GM12878 (cell line): ENCODE measurements at regions not wholly inside any gene's neighbourhood (a gene's known extent, or its start where the extent isn't known, plus 50 kb on each side); places are given as distances from the start of the nearest gene placed in this dataset.

Experiments
- ATAC-seq: fragments of 200-7000 bp; cut with Tn5 transposase; 3 replicates; pipeline ENCODE4 v1.9.1; 2020; ENCODE audit warnings: mild to moderate bottlenecking, moderate library complexity
- BruUV-seq: library from RNA; stranded (reverse); fragments of 400-500 nt; replicated peaks from 2 replicates; lab custom pipeline; 2021; lab: Mats Ljungman, UMichigan
- CTCF ChIA-PET: fragments of 300-600 bp; sonication (Branson Sonifier 250); formaldehyde crosslinking; extraction: SDS; loops from one replicate; lab custom pipeline; 2021; ENCODE audit warnings: inconsistent platforms; lab: Yijun Ruan, JAX
- POLR2A ChIA-PET: fragments of 350-600 bp; formaldehyde crosslinking; extraction: SDS; loops from one replicate; lab custom pipeline; 2021; ENCODE audit warnings: inconsistent platforms; lab: Charles Lee
- RAD21 ChIA-PET: fragments of 300-600 bp; sonication (Branson Sonifier 250); formaldehyde crosslinking; loops from one replicate; lab custom pipeline; 2023; ENCODE audit warnings: antibody characterized with exemption; ENCODE audit not compliant: unreplicated experiment; lab: Charles Lee
- SMC1A ChIA-PET: fragments of 300-600 bp; sonication (Branson Sonifier 250); formaldehyde crosslinking; loops from one replicate; lab custom pipeline; 2023; ENCODE audit not compliant: unreplicated experiment, uncharacterized antibody; lab: Charles Lee
- DNase-seq: peaks from one replicate; pipeline ENCODE4 v3.0.0-alpha.2; 2011; ENCODE audit warnings: low read depth, low spot score
- FAIRE-seq: peaks from 3 replicates; lab custom pipeline; 2011; peaks lifted over from hg19 to GRCh38; lab: Jason Lieb, UNC
- H2AFZ ChIP-seq: 2 replicates; pipeline ENCODE4 v1.6.0; 2011; ENCODE audit warnings: low read depth, low read length, control low read depth; ENCODE audit not compliant: control insufficient read depth
- H3K27ac ChIP-seq: 2 replicates; pipeline ENCODE4 v1.5.1; 2011; ENCODE audit warnings: control low read depth; ENCODE audit not compliant: control insufficient read depth, insufficient read depth
- H3K27me3 ChIP-seq, 2 experiments: replicated peaks in 1 of 2; 2 replicates each; pipeline versions ENCODE4 v1.6.0 to v1.6.1; 2011; ENCODE audit warnings: low read length in 1 of 2; ENCODE audit not compliant: control insufficient read depth in 2 of 2, insufficient read depth in 2 of 2
- H3K36me3 ChIP-seq, 2 experiments: 2 replicates each; pipeline ENCODE4 v1.5.1; 2011; ENCODE audit warnings: low read length in 1 of 2; ENCODE audit not compliant: control insufficient read depth in 2 of 2, insufficient read depth in 2 of 2
- H3K4me1 ChIP-seq: 2 replicates; pipeline ENCODE4 v1.6.1; 2011; ENCODE audit warnings: mild to moderate bottlenecking, low read length, moderate library complexity, mixed read lengths; ENCODE audit not compliant: control insufficient read depth, insufficient read depth
- H3K4me2 ChIP-seq: 2 replicates; pipeline ENCODE4 v1.6.0; 2011; ENCODE audit warnings: control low read depth; ENCODE audit not compliant: control insufficient read depth, insufficient read depth
- H3K4me3 ChIP-seq: fragments of 200-600 bp; sonication (generic); 2 replicates; pipeline ENCODE4 v1.5.1; 2016
- H3K79me2 ChIP-seq: 2 replicates; pipeline ENCODE4 v1.6.0; 2011; ENCODE audit warnings: low read length; ENCODE audit not compliant: control insufficient read depth, insufficient read depth
- H3K9ac ChIP-seq: 2 replicates; pipeline ENCODE4 v1.8.0; 2011; ENCODE audit warnings: low read length, control low read depth, mixed read lengths; ENCODE audit not compliant: control insufficient read depth, insufficient read depth
- H3K9me3 ChIP-seq: replicated peaks from 3 replicates; pipeline ENCODE4 v1.5.1; 2011; ENCODE audit warnings: mild to moderate bottlenecking, low read length; ENCODE audit not compliant: control insufficient read depth, insufficient read depth
- H4K20me1 ChIP-seq: 2 replicates; pipeline ENCODE4 v1.6.0; 2011; ENCODE audit not compliant: control insufficient read depth, insufficient read depth
- CEBPB ChIP-seq, 2 experiments: fragments of 150-350 bp in 1 of 2; IDR thresholded peaks; 2 replicates each; pipeline ENCODE4 v1.6.1; 2012 to 2014; ENCODE audit warnings: low read depth in 2 of 2, low read length in 2 of 2, borderline replicate concordance in 1 of 2, inconsistent platforms in 1 of 2
- NR2C1 ChIP-seq: fragments of 450-650 bp; IDR thresholded peaks from 2 replicates; pipeline ENCODE4 v1.6.1; 2017; ENCODE audit warnings: antibody characterized with exemption, mild to moderate bottlenecking, moderate library complexity
- POLR2A ChIP-seq: IDR thresholded peaks from 2 replicates; pipeline ENCODE4 v1.6.1; 2011; ENCODE audit warnings: low read depth, mild to moderate bottlenecking, low read length
- RB1 ChIP-seq: fragments of 450-650 bp; formaldehyde crosslinking; IDR thresholded peaks from 2 replicates; pipeline ENCODE4 v1.6.1; 2017; ENCODE audit warnings: mild to moderate bottlenecking, borderline replicate concordance
- SMAD1 ChIP-seq: fragments of 450-650 bp; IDR thresholded peaks from 2 replicates; pipeline ENCODE4 v1.6.1; 2018; ENCODE audit warnings: mild to moderate bottlenecking, low read depth; ENCODE audit not compliant: partially characterized antibody
- SREBF2 ChIP-seq: IDR thresholded peaks from 2 replicates; pipeline ENCODE4 v1.6.1; 2012; ENCODE audit warnings: mild to moderate bottlenecking, low read length
- WGBS: methylation state at CpG from one replicate; pipeline ENCODE4 v1.1.6; 2016; ENCODE audit warnings: low lambda C conversion rate; ENCODE audit not compliant: insufficient replicate concordance, insufficient coverage; ENCODE audit errors: missing lambda C conversion rate; 5-methylcytosine and 5-hydroxymethylcytosine counted together
- in situ Hi-C: fragments of 300-500 bp; cut with MboI; formaldehyde crosslinking; loops from 9 replicates; pipeline ENCODE4 v1.14.3; 2018; ENCODE audit warnings: mixed read lengths
- intact Hi-C: fragments of 100-400 bp; cut with micrococcal nuclease; formaldehyde crosslinking; loops from one replicate; pipeline ENCODE4 v1.14.2; 2022; ENCODE audit not compliant: unreplicated experiment
- TF ChIP-seq, protein P1 (sequence below): fragments of 450-650 bp; IDR thresholded peaks from 2 replicates; pipeline ENCODE4 v1.6.1; 2017; ENCODE audit warnings: borderline replicate concordance
- TF ChIP-seq, protein P2 (sequence below): fragments of 450-650 bp; formaldehyde crosslinking; IDR thresholded peaks from 2 replicates; pipeline ENCODE4 v1.5.0; 2022; ENCODE audit warnings: mild to moderate bottlenecking, missing genetic modification characterization
- TF ChIP-seq, protein P3 (sequence below): fragments of 450-650 bp; IDR thresholded peaks from 2 replicates; pipeline ENCODE4 v1.6.1; 2017; ENCODE audit warnings: mild to moderate bottlenecking, moderate library complexity

DNA sequence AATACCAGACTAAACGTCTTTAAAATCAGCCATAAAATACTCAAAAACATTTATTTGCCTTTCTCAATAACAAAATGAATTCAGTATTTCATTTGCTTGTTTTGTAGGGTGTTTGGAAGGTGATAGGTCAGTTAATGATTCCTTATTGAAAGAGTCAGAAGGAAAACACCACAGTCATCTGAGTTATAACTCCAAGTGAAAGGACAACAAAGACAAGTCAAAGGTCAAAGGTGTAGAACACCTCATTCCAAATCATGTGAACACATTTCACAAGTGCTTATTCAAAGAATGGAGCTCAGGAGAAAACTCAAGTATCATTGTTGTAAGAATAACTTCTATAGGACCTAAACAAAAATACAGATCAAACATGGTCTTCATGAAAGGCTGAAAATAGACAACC is 318.6 kb upstream of the PHF14 start:
- H3K36me3 ChIP-seq: no peaks in the 10 kb centered on the region
- SMC1A ChIA-PET: no interaction called here
- H3K79me2 ChIP-seq: no peaks in the 10 kb centered on the region
- intact Hi-C loops (no loop called here), in situ Hi-C loops (no loop called here)
- no peak overlapping the region for H2AFZ ChIP-seq
- ATAC-seq: no peak
- no peak overlapping the region for H3K4me2 ChIP-seq
- no peak overlapping the region for H3K4me3 ChIP-seq
- CTCF ChIA-PET: no interaction called here
- H3K27ac ChIP-seq: no peak overlapping the region
- H3K9me3 ChIP-seq: no peaks in the 10 kb centered on the region
- RAD21 ChIA-PET: no interaction called here
- WGBS: 0% methylated on average over 1 of the region's 1 CpG
- no peak overlapping the region for H3K9ac ChIP-seq
- no peaks in the 10 kb centered on the region for H3K4me1 ChIP-seq
- no peak for DNase-seq
- no peaks in the 10 kb centered on the region for H3K27me3 ChIP-seq
- no peak for FAIRE-seq
- POLR2A ChIA-PET: interaction anchor here (0.5 kb wide), 1 partner anchor 379 kb away, joined by 5 read pairs; no protein-coding TSS in a partner anchor
- TF ChIP-seq NR2C1: peak; percentile 41; the same call in 1 of the 2 replicates
- no peak for TF ChIP-seq RB1
- no peaks in the 10 kb centered on the region for H4K20me1 ChIP-seq
- no TSS peak for BruUV-seq

DNA sequence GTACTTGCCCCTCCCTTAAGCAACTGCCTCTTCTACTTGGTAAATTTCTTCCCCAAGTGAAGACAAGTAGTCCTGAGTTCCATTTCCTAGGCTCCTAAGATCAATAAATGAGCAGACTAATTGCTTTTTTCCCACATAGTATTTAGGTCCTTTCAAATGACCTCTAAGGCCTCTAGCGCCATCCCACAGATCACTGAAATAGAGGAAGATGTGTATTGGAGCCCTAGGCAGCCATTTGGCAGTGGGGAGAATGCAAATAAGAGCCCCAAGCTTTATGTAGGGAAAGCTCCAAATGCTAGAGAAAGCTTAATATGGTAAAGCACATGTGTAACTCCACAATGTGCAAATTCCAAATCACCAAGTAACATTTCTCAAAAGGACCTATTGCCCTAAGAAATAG is 316.5 kb upstream of the PHF14 start:
- no peaks in the 10 kb centered on the region for H3K27me3 ChIP-seq
- no peaks in the 10 kb centered on the region for H3K4me1 ChIP-seq
- DNase-seq: no peak
- no peaks in the 10 kb centered on the region for H3K79me2 ChIP-seq
- H2AFZ ChIP-seq: no peak overlapping the region
- ChIA-PET RAD21 (no interaction called here), POLR2A (no interaction called here), CTCF (no interaction called here), SMC1A (interaction anchor here (0.7 kb wide), 1 partner anchor 22 kb away, joined by 3 read pairs; no protein-coding TSS in a partner anchor)
- H3K27ac ChIP-seq: no peak overlapping the region
- no peaks in the 10 kb centered on the region for H3K36me3 ChIP-seq
- no peak overlapping the region for H3K4me3 ChIP-seq
- H3K4me2 ChIP-seq: no peak overlapping the region
- BruUV-seq: no TSS peak
- intact Hi-C loops: no loop called here
- ATAC-seq: no peak
- H3K9ac ChIP-seq: no peak overlapping the region
- H3K9me3 ChIP-seq: no peaks in the 10 kb centered on the region
- 0% methylated on average over 1 of the region's 1 CpG for WGBS
- FAIRE-seq: no peak
- in situ Hi-C loops: no loop called here
- H4K20me1 ChIP-seq: no peaks in the 10 kb centered on the region
- TF ChIP-seq SREBF2: no peak
- TF ChIP-seq, protein P1, sequence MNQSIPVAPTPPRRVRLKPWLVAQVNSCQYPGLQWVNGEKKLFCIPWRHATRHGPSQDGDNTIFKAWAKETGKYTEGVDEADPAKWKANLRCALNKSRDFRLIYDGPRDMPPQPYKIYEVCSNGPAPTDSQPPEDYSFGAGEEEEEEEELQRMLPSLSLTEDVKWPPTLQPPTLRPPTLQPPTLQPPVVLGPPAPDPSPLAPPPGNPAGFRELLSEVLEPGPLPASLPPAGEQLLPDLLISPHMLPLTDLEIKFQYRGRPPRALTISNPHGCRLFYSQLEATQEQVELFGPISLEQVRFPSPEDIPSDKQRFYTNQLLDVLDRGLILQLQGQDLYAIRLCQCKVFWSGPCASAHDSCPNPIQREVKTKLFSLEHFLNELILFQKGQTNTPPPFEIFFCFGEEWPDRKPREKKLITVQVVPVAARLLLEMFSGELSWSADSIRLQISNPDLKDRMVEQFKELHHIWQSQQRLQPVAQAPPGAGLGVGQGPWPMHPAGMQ: no peak
- TF ChIP-seq CEBPB (IDR thresholded peaks at IDR 0.05; ENCODE audit: borderline replicate concordance in 1 of 2, low read depth in 2 of 2, low read length in 2 of 2): no peak
- TF ChIP-seq RB1: no peak
- TF ChIP-seq SMAD1: no peak
- TF ChIP-seq POLR2A: no peak
- TF ChIP-seq, protein P2, sequence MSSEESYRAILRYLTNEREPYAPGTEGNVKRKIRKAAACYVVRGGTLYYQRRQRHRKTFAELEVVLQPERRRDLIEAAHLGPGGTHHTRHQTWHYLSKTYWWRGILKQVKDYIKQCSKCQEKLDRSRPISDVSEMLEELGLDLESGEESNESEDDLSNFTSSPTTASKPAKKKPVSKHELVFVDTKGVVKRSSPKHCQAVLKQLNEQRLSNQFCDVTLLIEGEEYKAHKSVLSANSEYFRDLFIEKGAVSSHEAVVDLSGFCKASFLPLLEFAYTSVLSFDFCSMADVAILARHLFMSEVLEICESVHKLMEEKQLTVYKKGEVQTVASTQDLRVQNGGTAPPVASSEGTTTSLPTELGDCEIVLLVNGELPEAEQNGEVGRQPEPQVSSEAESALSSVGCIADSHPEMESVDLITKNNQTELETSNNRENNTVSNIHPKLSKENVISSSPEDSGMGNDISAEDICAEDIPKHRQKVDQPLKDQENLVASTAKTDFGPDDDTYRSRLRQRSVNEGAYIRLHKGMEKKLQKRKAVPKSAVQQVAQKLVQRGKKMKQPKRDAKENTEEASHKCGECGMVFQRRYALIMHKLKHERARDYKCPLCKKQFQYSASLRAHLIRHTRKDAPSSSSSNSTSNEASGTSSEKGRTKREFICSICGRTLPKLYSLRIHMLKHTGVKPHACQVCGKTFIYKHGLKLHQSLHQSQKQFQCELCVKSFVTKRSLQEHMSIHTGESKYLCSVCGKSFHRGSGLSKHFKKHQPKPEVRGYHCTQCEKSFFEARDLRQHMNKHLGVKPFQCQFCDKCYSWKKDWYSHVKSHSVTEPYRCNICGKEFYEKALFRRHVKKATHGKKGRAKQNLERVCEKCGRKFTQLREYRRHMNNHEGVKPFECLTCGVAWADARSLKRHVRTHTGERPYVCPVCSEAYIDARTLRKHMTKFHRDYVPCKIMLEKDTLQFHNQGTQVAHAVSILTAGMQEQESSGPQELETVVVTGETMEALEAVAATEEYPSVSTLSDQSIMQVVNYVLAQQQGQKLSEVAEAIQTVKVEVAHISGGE (CRISPR knock-in tag): no peak
- TF ChIP-seq, protein P3, sequence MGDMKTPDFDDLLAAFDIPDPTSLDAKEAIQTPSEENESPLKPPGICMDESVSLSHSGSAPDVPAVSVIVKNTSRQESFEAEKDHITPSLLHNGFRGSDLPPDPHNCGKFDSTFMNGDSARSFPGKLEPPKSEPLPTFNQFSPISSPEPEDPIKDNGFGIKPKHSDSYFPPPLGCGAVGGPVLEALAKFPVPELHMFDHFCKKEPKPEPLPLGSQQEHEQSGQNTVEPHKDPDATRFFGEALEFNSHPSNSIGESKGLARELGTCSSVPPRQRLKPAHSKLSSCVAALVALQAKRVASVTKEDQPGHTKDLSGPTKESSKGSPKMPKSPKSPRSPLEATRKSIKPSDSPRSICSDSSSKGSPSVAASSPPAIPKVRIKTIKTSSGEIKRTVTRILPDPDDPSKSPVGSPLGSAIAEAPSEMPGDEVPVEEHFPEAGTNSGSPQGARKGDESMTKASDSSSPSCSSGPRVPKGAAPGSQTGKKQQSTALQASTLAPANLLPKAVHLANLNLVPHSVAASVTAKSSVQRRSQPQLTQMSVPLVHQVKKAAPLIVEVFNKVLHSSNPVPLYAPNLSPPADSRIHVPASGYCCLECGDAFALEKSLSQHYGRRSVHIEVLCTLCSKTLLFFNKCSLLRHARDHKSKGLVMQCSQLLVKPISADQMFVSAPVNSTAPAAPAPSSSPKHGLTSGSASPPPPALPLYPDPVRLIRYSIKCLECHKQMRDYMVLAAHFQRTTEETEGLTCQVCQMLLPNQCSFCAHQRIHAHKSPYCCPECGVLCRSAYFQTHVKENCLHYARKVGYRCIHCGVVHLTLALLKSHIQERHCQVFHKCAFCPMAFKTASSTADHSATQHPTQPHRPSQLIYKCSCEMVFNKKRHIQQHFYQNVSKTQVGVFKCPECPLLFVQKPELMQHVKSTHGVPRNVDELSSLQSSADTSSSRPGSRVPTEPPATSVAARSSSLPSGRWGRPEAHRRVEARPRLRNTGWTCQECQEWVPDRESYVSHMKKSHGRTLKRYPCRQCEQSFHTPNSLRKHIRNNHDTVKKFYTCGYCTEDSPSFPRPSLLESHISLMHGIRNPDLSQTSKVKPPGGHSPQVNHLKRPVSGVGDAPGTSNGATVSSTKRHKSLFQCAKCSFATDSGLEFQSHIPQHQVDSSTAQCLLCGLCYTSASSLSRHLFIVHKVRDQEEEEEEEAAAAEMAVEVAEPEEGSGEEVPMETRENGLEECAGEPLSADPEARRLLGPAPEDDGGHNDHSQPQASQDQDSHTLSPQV: no peak
